Naive thymus-derived CD4-positive, alpha-beta T cell (primary cell): ENCODE measurements at regions not wholly inside any gene's neighbourhood (a gene's known extent, or its start where the extent isn't known, plus 50 kb on each side); places are given as distances from the start of the nearest gene placed in this dataset.

Experiments used
- ATAC-seq: fragments of 150-1000 bp; cut with Tn5 transposase; 2 replicates; pipeline ENCODE4 v1.10.0; 2021; ENCODE audit warnings: mild to moderate bottlenecking, moderate library complexity
- CTCF ChIA-PET: fragments of 350-600 bp; sonication (Branson Sonifier 250); formaldehyde crosslinking; loops from one replicate; lab custom pipeline; 2021; ENCODE audit warnings: antibody characterized with exemption; lab: Charles Lee
- POLR2A ChIA-PET: fragments of 350-600 bp; sonication (Branson Sonifier 250); formaldehyde crosslinking; loops from one replicate; lab custom pipeline; 2021; ENCODE audit warnings: antibody characterized with exemption, inconsistent platforms; lab: Charles Lee
- DNase-seq, 9 donors: peaks; one replicate each; pipeline versions ENCODE4 v3.0.0 to v3.0.0-alpha.2; 2020 to 2022; ENCODE audit warnings: mixed read lengths in 1 of 9
- H3K27ac ChIP-seq: one replicate; pipeline ENCODE4 v1.7.0; 2013; ENCODE audit warnings: mild to moderate bottlenecking, low read depth, low read length, moderate library complexity
- H3K27me3 ChIP-seq, 2 donors: one replicate each; pipeline ENCODE4 v1.7.0; 2013; ENCODE audit warnings: low read length in 2 of 2, mild to moderate bottlenecking in 2 of 2, moderate library complexity in 2 of 2; ENCODE audit not compliant: control insufficient read depth in 2 of 2, insufficient read depth in 2 of 2
- H3K36me3 ChIP-seq, 3 experiments: 1 replicate in 2 of 3; 2 replicates in 1 of 3; pipeline ENCODE4 v1.7.0; 2013; ENCODE audit warnings: low read length in 3 of 3, mild to moderate bottlenecking in 3 of 3, moderate library complexity in 1 of 3; ENCODE audit not compliant: insufficient read depth in 3 of 3, control insufficient read depth in 2 of 3
- H3K4me1 ChIP-seq, 2 donors: one replicate each; pipeline ENCODE4 v1.7.0; 2013; ENCODE audit warnings: low read length in 2 of 2, mild to moderate bottlenecking in 2 of 2, moderate library complexity in 1 of 2; ENCODE audit not compliant: control insufficient read depth in 2 of 2, insufficient read depth in 2 of 2
- H3K4me3 ChIP-seq: 2 replicates; pipeline ENCODE4 v1.7.0; 2013; ENCODE audit warnings: mild to moderate bottlenecking, low read length
- H3K9me3 ChIP-seq, 3 experiments: 1 replicate in 2 of 3; 2 replicates in 1 of 3; pipeline ENCODE4 v1.7.0; 2013; ENCODE audit warnings: low read length in 3 of 3; ENCODE audit not compliant: control insufficient read depth in 2 of 3
- H3K27ac Mint-ChIP-seq, 9 donors: one replicate each; pipeline ENCODE4 v1.8.0; 2020 to 2022; ENCODE audit warnings: mixed read lengths in 9 of 9, mild to moderate bottlenecking in 8 of 9, moderate library complexity in 5 of 9, inconsistent platforms in 2 of 9
- H3K27me3 Mint-ChIP-seq, 5 donors: one replicate each; pipeline ENCODE4 v1.8.0; 2021 to 2022; ENCODE audit warnings: mixed read lengths in 5 of 5, mild to moderate bottlenecking in 1 of 5
- H3K36me3 Mint-ChIP-seq, 5 donors: one replicate each; pipeline ENCODE4 v1.8.0; 2020 to 2022; ENCODE audit warnings: mixed read lengths in 5 of 5, mild to moderate bottlenecking in 3 of 5, inconsistent platforms in 1 of 5
- H3K4me1 Mint-ChIP-seq, 7 donors: one replicate each; pipeline ENCODE4 v1.8.0; 2020 to 2022; ENCODE audit warnings: mixed read lengths in 7 of 7, mild to moderate bottlenecking in 3 of 7, inconsistent platforms in 1 of 7
- H3K4me3 Mint-ChIP-seq, 10 donors: one replicate each; pipeline ENCODE4 v1.8.0; 2020 to 2022; ENCODE audit warnings: mild to moderate bottlenecking in 10 of 10, mixed read lengths in 10 of 10, moderate library complexity in 6 of 10, inconsistent platforms in 2 of 10
- H3K9me3 Mint-ChIP-seq, 11 donors: one replicate each; pipeline ENCODE4 v1.8.0; 2020 to 2022; ENCODE audit warnings: mixed read lengths in 11 of 11, mild to moderate bottlenecking in 4 of 11, inconsistent platforms in 1 of 11, moderate library complexity in 1 of 11
- intact Hi-C, 2 donors: fragments of 100-400 bp; cut with micrococcal nuclease; formaldehyde crosslinking; loops; one replicate each; pipeline ENCODE4 v1.15.1; 2023

GRCh38 chr2:126536605-126537200, 119.3 kb upstream of the GYPC start:
- Mint-ChIP-seq H3K4me1 (peaks cover 0 to 10% (median 4%) of the 10 kb centered on the region in 7 donors), H3K27me3 (peaks cover 0 to 26% (median 20%) of the 10 kb centered on the region in 5 donors), H3K9me3 (peaks cover 0 to 20% (median 7%) of the 10 kb centered on the region in 11 donors), H3K27ac (peak overlapping the region in 1 of 9 donors; percentile 29), H3K4me3 (no peak overlapping the region), H3K36me3 (peaks cover 0 to 5% (median 0%) of the 10 kb centered on the region in 5 donors)
- ATAC-seq (no peak), DNase-seq (no peak)
- intact Hi-C loops, result no loop called here
- Histone ChIP-seq H3K9me3 (no peaks in the 10 kb centered on the region), H3K27me3 (no peaks in the 10 kb centered on the region), H3K4me3 (no peak overlapping the region), H3K36me3 (no peaks in the 10 kb centered on the region), H3K27ac (no peak overlapping the region), H3K4me1 (no peaks in the 10 kb centered on the region)
- ChIA-PET CTCF (no interaction called here), POLR2A (no interaction called here)

DNA sequence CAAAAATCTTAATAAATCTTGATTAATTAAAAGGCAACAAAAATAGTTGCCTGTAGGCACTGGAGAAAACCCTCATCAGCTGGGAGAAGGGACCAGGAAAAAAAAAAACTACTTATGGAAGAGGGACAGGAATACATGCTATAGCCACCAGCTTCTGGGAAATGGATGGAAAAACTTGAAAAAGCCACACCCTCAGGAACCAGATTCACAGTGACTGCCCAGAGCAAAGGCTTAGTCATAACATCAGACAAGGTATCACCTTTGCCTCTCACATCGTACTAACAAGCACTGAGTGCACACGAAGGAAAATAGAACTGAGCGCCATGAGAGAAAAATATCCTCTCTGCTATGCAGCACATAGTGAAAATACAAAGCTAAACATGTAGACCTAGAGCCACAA, 116.9 kb upstream of the GYPC start:
- H3K27me3 Mint-ChIP-seq, result peaks cover 0 to 25% (median 17%) of the 10 kb centered on the region in 5 donors
- no peak for DNase-seq

GRCh38 chr2:126542247-126542646, 113.7 kb upstream of the GYPC start:
- Histone ChIP-seq H3K4me1 (no peaks in the 10 kb centered on the region), H3K27me3 (no peaks in the 10 kb centered on the region), H3K36me3 (no peaks in the 10 kb centered on the region), H3K4me3 (no peak overlapping the region), H3K27ac (no peak overlapping the region), H3K9me3 (no peaks in the 10 kb centered on the region)
- ATAC-seq, result no peak
- CTCF ChIA-PET, result no interaction called here
- POLR2A ChIA-PET, result no interaction called here
- H3K4me1 Mint-ChIP-seq, result no peaks in the 10 kb centered on the region
- peaks cover 0 to 10% (median 0%) of the 10 kb centered on the region in 5 donors for H3K36me3 Mint-ChIP-seq
- intact Hi-C loops, result no loop called here
- DNase-seq, result no peak
- H3K9me3 Mint-ChIP-seq, result peaks cover 0 to 38% (median 17%) of the 10 kb centered on the region in 11 donors
- H3K4me3 Mint-ChIP-seq, result no peak overlapping the region
- H3K27me3 Mint-ChIP-seq, result peaks cover 0 to 12% (median 0%) of the 10 kb centered on the region in 5 donors
- H3K27ac Mint-ChIP-seq, result no peak overlapping the region

More for the DNA sequence above, 116.9 kb upstream of the GYPC start:
- H3K9me3 Mint-ChIP-seq, result peaks cover 0 to 38% (median 17%) of the 10 kb centered on the region in 11 donors
- H3K27ac ChIP-seq, result no peak overlapping the region
- H3K27ac Mint-ChIP-seq, result no peak overlapping the region
- H3K4me1 Mint-ChIP-seq, result peaks cover 0 to 9% (median 4%) of the 10 kb centered on the region in 7 donors
- ChIA-PET POLR2A (no interaction called here), CTCF (interaction anchor here (0.6 kb wide), 1 partner anchor 23 kb away, joined by 3 read pairs; no protein-coding TSS in a partner anchor)
- no peaks in the 10 kb centered on the region for H3K36me3 ChIP-seq
- no peaks in the 10 kb centered on the region for H3K4me1 ChIP-seq
- intact Hi-C loops, result no loop called here
- H3K36me3 Mint-ChIP-seq, result peaks cover 0 to 10% (median 0%) of the 10 kb centered on the region in 5 donors
- H3K27me3 ChIP-seq, result no peaks in the 10 kb centered on the region
- no peak for ATAC-seq
- no peak overlapping the region for H3K4me3 Mint-ChIP-seq
- no peak overlapping the region for H3K4me3 ChIP-seq
- no peaks in the 10 kb centered on the region for H3K9me3 ChIP-seq

DNA sequence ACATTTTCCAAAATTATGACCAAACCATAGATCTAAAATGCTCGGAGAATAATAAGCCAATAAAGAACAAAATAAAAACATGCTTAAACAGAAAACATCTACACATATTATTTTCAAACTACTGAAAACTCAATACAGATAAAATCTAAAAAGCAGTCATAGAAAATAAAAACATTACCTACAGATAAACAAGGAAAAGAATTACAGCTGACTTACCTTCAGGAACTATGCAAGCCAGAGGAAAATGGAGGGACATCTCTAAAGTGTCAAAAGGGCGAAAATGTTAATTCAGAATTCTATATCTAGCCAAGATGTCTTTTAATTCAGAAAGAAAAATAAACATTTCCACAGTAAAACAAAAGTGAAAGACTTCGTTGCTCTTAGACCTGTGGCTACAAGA, 112.9 kb upstream of the GYPC start:
- intact Hi-C loops, result no loop called here
- H3K36me3 Mint-ChIP-seq, result peaks cover 0 to 10% (median 0%) of the 10 kb centered on the region in 5 donors
- H3K27ac Mint-ChIP-seq, result no peak overlapping the region
- Histone ChIP-seq H3K4me3 (no peak overlapping the region), H3K36me3 (no peaks in the 10 kb centered on the region), H3K27me3 (no peaks in the 10 kb centered on the region), H3K9me3 (no peaks in the 10 kb centered on the region), H3K27ac (no peak overlapping the region), H3K4me1 (no peaks in the 10 kb centered on the region)
- ATAC-seq (no peak), DNase-seq (no peak)
- POLR2A ChIA-PET, result no interaction called here
- H3K4me3 Mint-ChIP-seq, result no peak overlapping the region
- peaks cover 0 to 38% (median 17%) of the 10 kb centered on the region in 11 donors for H3K9me3 Mint-ChIP-seq
- CTCF ChIA-PET, result no interaction called here
- H3K4me1 Mint-ChIP-seq, result no peaks in the 10 kb centered on the region
- H3K27me3 Mint-ChIP-seq, result peaks cover 0 to 10% (median 0%) of the 10 kb centered on the region in 5 donors

GRCh38 chr2:126558029-126558428, 97.9 kb upstream of the GYPC start:
- Mint-ChIP-seq H3K36me3 (peaks cover 0 to 4% (median 0%) of the 10 kb centered on the region in 5 donors), H3K27me3 (peaks cover 5 to 12% (median 8%) of the 10 kb centered on the region in 5 donors), H3K9me3 (peaks cover 0 to 10% (median 0%) of the 10 kb centered on the region in 11 donors), H3K4me3 (no peak overlapping the region), H3K27ac (no peak overlapping the region), H3K4me1 (no peaks in the 10 kb centered on the region)
- no peak overlapping the region for H3K4me3 ChIP-seq
- H3K4me1 ChIP-seq, result no peaks in the 10 kb centered on the region
- H3K36me3 ChIP-seq, result no peaks in the 10 kb centered on the region
- H3K27ac ChIP-seq, result no peak overlapping the region
- ChIA-PET POLR2A (no interaction called here), CTCF (no interaction called here)
- no peak for ATAC-seq
- H3K9me3 ChIP-seq, result no peaks in the 10 kb centered on the region
- DNase-seq, result no peak
- no peaks in the 10 kb centered on the region for H3K27me3 ChIP-seq
- intact Hi-C loops, result no loop called here

- CTCF ChIA-PET, result no interaction called here
- DNase-seq (no peak), ATAC-seq (no peak)
- H3K27me3 Mint-ChIP-seq, result no peaks in the 10 kb centered on the region
- H3K4me1 ChIP-seq, result no peaks in the 10 kb centered on the region
- no peak overlapping the region for H3K27ac Mint-ChIP-seq
- intact Hi-C loops, result no loop called here
- no peak overlapping the region for H3K4me3 ChIP-seq
- peaks cover 0 to 4% (median 0%) of the 10 kb centered on the region in 5 donors for H3K36me3 Mint-ChIP-seq
- no peaks in the 10 kb centered on the region for H3K36me3 ChIP-seq
- no peaks in the 10 kb centered on the region for H3K4me1 Mint-ChIP-seq
- POLR2A ChIA-PET, result no interaction called here
- no peaks in the 10 kb centered on the region for H3K27me3 ChIP-seq
- H3K9me3 Mint-ChIP-seq, result peaks cover 0 to 2% (median 0%) of the 10 kb centered on the region in 11 donors
- no peaks in the 10 kb centered on the region for H3K9me3 ChIP-seq
- H3K27ac ChIP-seq, result no peak overlapping the region
- H3K4me3 Mint-ChIP-seq, result no peak overlapping the region
These were observed 87.2 kb upstream of the GYPC start for GRCh38 chr2:126568734-126569133.

GRCh38 chr2:126571403-126571802, 84.6 kb upstream of the GYPC start:
- Histone ChIP-seq H3K27me3 (no peaks in the 10 kb centered on the region), H3K9me3 (no peaks in the 10 kb centered on the region), H3K27ac (no peak overlapping the region), H3K4me3 (no peak overlapping the region), H3K36me3 (no peaks in the 10 kb centered on the region), H3K4me1 (no peaks in the 10 kb centered on the region)
- Mint-ChIP-seq H3K4me3 (no peak overlapping the region), H3K27me3 (no peaks in the 10 kb centered on the region), H3K27ac (no peak overlapping the region), H3K36me3 (no peaks in the 10 kb centered on the region), H3K4me1 (no peaks in the 10 kb centered on the region), H3K9me3 (no peaks in the 10 kb centered on the region)
- DNase-seq, result no peak
- CTCF ChIA-PET, result no interaction called here
- no peak for ATAC-seq
- intact Hi-C loops, result loop anchor here in 1 of 2 donors (1.0 kb wide), 1 partner anchor 206 kb away; no protein-coding TSS in a partner anchor
- POLR2A ChIA-PET, result no interaction called here
